Esophagus squamous epithelium (tissue), 5 donors: ENCODE measurements at regions not wholly inside any gene's neighbourhood (a gene's known extent, or its start where the extent isn't known, plus 50 kb on each side); places are given as distances from the start of the nearest gene placed in this dataset.

Experiments
- DNase-seq: peaks from one replicate; lab custom pipeline; 2025; lab: John Stamatoyannopoulos, UW
- H3K27ac ChIP-seq, 4 donors: fragments of 200-600 bp; sonication (generic); one replicate each; pipeline ENCODE4 v1.5.1; 2016 to 2019; ENCODE audit warnings: mild to moderate bottlenecking in 1 of 4
- H3K27me3 ChIP-seq, 4 donors: fragments of 200-600 bp; sonication (generic); 1 replicate in 3 of 4; 2 replicates in 1 of 4; pipeline versions ENCODE4 v1.5.1 to v1.6.0; 2017 to 2021; ENCODE audit warnings: antibody characterized with exemption in 1 of 4
- H3K36me3 ChIP-seq, 3 donors: fragments of 200-600 bp; sonication (generic); one replicate each; pipeline ENCODE4 v1.5.1; 2016 to 2019
- H3K4me1 ChIP-seq, 3 donors: fragments of 200-600 bp; sonication (generic); one replicate each; pipeline ENCODE4 v1.5.1; 2017 to 2019
- H3K4me3 ChIP-seq, 4 donors: fragments of 200-600 bp; sonication (generic); 1 replicate in 3 of 4; 2 replicates in 1 of 4; pipeline ENCODE4 v1.5.1; 2016 to 2019; ENCODE audit warnings: mild to moderate bottlenecking in 2 of 4, moderate library complexity in 1 of 4
- H3K9me3 ChIP-seq, 3 donors: fragments of 200-600 bp; sonication (generic); one replicate each; pipeline ENCODE4 v1.5.1; 2016 to 2019
- CTCF ChIP-seq, 6 experiments: fragments of 450-650 bp in 4 of 6; fragments of 200-600 bp in 2 of 6; sonication (generic) in 2 of 6; IDR thresholded peaks; one replicate each; pipeline ENCODE4 v1.5.1; 2016 to 2019; ENCODE audit warnings: antibody characterized with exemption in 6 of 6, mild to moderate bottlenecking in 4 of 6, moderate library complexity in 4 of 6
- POLR2A ChIP-seq, 4 donors: fragments of 450-650 bp; IDR thresholded peaks; one replicate each; pipeline ENCODE4 v1.6.1; 2017; ENCODE audit warnings: antibody characterized with exemption in 4 of 4, mild to moderate bottlenecking in 4 of 4, moderate library complexity in 3 of 4
- WGBS, 2 donors: methylation state at CpG; one replicate each; pipeline ENCODE4 v1.1.5; 2018; 5-methylcytosine and 5-hydroxymethylcytosine counted together
- intact Hi-C: fragments of 100-400 bp; cut with DNase I; formaldehyde crosslinking; loops from one replicate; pipeline ENCODE4 v1.15.0; 2022
- donor health status: DM: yes; HTN: yes; CAD: no.

- Histone ChIP-seq H3K36me3 (no peaks in the 10 kb centered on the region), H3K4me3 (no peak overlapping the region), H3K27ac (no peak overlapping the region), H3K4me1 (peaks cover 0 to 3% (median 0%) of the 10 kb centered on the region in 3 donors), H3K9me3 (no peaks in the 10 kb centered on the region), H3K27me3 (no peaks in the 10 kb centered on the region)
- DNase-seq = no peak
- no peak for TF ChIP-seq POLR2A (IDR thresholded peaks at IDR 0.05)
- TF ChIP-seq CTCF (IDR thresholded peaks at IDR 0.05) = no peak
- intact Hi-C loops = no loop called here
- 87 to 89% methylated on average over 2 of the region's 2 CpGs for WGBS, 2 donors
Measured at GRCh38 chr9:115189686-115190085, 71.7 kb upstream of the TNC start.

- Histone ChIP-seq H3K9me3 (no peaks in the 10 kb centered on the region), H3K4me3 (no peak overlapping the region), H3K27ac (no peak overlapping the region), H3K36me3 (no peaks in the 10 kb centered on the region), H3K27me3 (no peaks in the 10 kb centered on the region), H3K4me1 (peaks cover 0 to 3% (median 0%) of the 10 kb centered on the region in 3 donors)
- intact Hi-C loops = no loop called here
- no peak for DNase-seq
- 83 to 89% methylated on average over 3 of the region's 3 CpGs for WGBS, 2 donors
- no peak for TF ChIP-seq POLR2A (IDR thresholded peaks at IDR 0.05)
- TF ChIP-seq CTCF (IDR thresholded peaks at IDR 0.05) = no peak
Measured at GRCh38 chr9:115191667-115192066, 73.7 kb upstream of the TNC start.

GRCh38 chr9:115192280-115192679, 74.3 kb upstream of the TNC start:
- Histone ChIP-seq H3K4me1 (peaks cover 0 to 3% (median 0%) of the 10 kb centered on the region in 3 donors), H3K36me3 (no peaks in the 10 kb centered on the region), H3K27ac (no peak overlapping the region), H3K9me3 (no peaks in the 10 kb centered on the region), H3K4me3 (no peak overlapping the region), H3K27me3 (no peaks in the 10 kb centered on the region)
- no peak for TF ChIP-seq POLR2A (IDR thresholded peaks at IDR 0.05)
- no peak for TF ChIP-seq CTCF (IDR thresholded peaks at IDR 0.05)
- 45 to 51% methylated on average over 3 of the region's 3 CpGs for WGBS, 2 donors
- intact Hi-C loops = no loop called here
- no peak for DNase-seq

GRCh38 chr9:115192835-115193525, 75.0 kb upstream of the TNC start:
- intact Hi-C loops = no loop called here
- no peak overlapping the region for H3K4me3 ChIP-seq
- no peak for TF ChIP-seq CTCF (IDR thresholded peaks at IDR 0.05)
- TF ChIP-seq POLR2A (IDR thresholded peaks at IDR 0.05) = no peak
- no peak for DNase-seq
- H3K9me3 ChIP-seq = no peaks in the 10 kb centered on the region
- no peaks in the 10 kb centered on the region for H3K36me3 ChIP-seq
- no peak overlapping the region for H3K27ac ChIP-seq
- no peaks in the 10 kb centered on the region for H3K27me3 ChIP-seq
- peaks cover 0 to 5% (median 0%) of the 10 kb centered on the region in 3 donors for H3K4me1 ChIP-seq
- 52 to 69% methylated on average over 2 of the region's 2 CpGs for WGBS, 2 donors

GRCh38 chr9:115193777-115194176, 75.8 kb upstream of the TNC start:
- H3K4me3 ChIP-seq = no peak overlapping the region
- 78 to 90% methylated on average over 4 of the region's 4 CpGs for WGBS, 2 donors
- peaks cover 0 to 5% (median 0%) of the 10 kb centered on the region in 3 donors for H3K4me1 ChIP-seq
- intact Hi-C loops = no loop called here
- no peak overlapping the region for H3K27ac ChIP-seq
- no peak for DNase-seq
- TF ChIP-seq POLR2A (IDR thresholded peaks at IDR 0.05) (no peak), CTCF (IDR thresholded peaks at IDR 0.05) (no peak)
- no peaks in the 10 kb centered on the region for H3K9me3 ChIP-seq
- no peaks in the 10 kb centered on the region for H3K36me3 ChIP-seq
- H3K27me3 ChIP-seq = no peaks in the 10 kb centered on the region
